HFFc6 (cell line): ENCODE measurements at regions not wholly inside any gene's neighbourhood (a gene's known extent, or its start where the extent isn't known, plus 50 kb on each side); places are given as distances from the start of the nearest gene placed in this dataset.

Experiments
- DNase-seq: peaks from one replicate; pipeline ENCODE4 v3.0.0-alpha.2; 2018
- H3K27ac Mint-ChIP-seq: 2 replicates; pipeline ENCODE4 v1.8.0; 2020; ENCODE audit warnings: mild to moderate bottlenecking, mixed read lengths
- H3K27me3 Mint-ChIP-seq: 2 replicates; pipeline ENCODE4 v1.8.0; 2021; ENCODE audit warnings: mild to moderate bottlenecking, moderate library complexity, mixed read lengths; ENCODE audit not compliant: insufficient read depth
- H3K36me3 Mint-ChIP-seq: 2 replicates; pipeline ENCODE4 v1.8.0; 2021; ENCODE audit warnings: low read depth, mixed read lengths
- H3K4me1 Mint-ChIP-seq: 2 replicates; pipeline ENCODE4 v1.8.0; 2020; ENCODE audit warnings: low read depth, mixed read lengths
- H3K4me3 Mint-ChIP-seq: 2 replicates; pipeline ENCODE4 v1.8.0; 2020; ENCODE audit warnings: mild to moderate bottlenecking, moderate library complexity, mixed read lengths
- H3K9me3 Mint-ChIP-seq: 2 replicates; pipeline ENCODE4 v1.8.0; 2020; ENCODE audit warnings: mild to moderate bottlenecking, mixed read lengths
- TF ChIP-seq, protein P1 (sequence below): fragments of 200-600 bp; sonication (generic); IDR thresholded peaks from 2 replicates; pipeline ENCODE4 v1.5.0; 2021; ENCODE audit warnings: antibody characterized with exemption, mild to moderate bottlenecking

DNA sequence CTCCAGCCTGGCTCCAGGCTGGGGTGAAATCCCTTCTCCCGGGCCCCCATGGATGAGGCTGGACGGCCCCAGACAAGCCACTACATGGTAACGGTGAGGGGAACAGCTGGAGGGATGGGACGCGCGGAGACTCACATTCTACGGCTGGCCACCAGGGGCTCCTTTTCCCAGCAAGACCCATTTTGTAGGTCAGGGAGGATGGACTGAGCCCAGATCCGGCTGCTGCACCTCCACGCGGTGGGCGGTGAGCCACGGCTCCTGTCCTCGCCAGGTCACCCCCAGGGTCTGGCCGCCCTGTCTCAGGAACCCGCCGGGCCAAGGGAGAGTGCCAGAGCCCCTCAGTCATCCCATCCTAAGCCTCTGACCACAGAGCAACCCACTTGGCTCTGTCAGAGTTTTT, 75.0 kb upstream of the ACTRT2 start:
- TF ChIP-seq, protein P1, sequence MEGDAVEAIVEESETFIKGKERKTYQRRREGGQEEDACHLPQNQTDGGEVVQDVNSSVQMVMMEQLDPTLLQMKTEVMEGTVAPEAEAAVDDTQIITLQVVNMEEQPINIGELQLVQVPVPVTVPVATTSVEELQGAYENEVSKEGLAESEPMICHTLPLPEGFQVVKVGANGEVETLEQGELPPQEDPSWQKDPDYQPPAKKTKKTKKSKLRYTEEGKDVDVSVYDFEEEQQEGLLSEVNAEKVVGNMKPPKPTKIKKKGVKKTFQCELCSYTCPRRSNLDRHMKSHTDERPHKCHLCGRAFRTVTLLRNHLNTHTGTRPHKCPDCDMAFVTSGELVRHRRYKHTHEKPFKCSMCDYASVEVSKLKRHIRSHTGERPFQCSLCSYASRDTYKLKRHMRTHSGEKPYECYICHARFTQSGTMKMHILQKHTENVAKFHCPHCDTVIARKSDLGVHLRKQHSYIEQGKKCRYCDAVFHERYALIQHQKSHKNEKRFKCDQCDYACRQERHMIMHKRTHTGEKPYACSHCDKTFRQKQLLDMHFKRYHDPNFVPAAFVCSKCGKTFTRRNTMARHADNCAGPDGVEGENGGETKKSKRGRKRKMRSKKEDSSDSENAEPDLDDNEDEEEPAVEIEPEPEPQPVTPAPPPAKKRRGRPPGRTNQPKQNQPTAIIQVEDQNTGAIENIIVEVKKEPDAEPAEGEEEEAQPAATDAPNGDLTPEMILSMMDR = no peak
- H3K9me3 Mint-ChIP-seq = peaks cover 35% of the 10 kb centered on the region
- no peak for DNase-seq
- no peaks in the 10 kb centered on the region for H3K4me1 Mint-ChIP-seq
- H3K36me3 Mint-ChIP-seq = no peaks in the 10 kb centered on the region
- no peaks in the 10 kb centered on the region; the same call in 1 of the 2 replicates for H3K27me3 Mint-ChIP-seq
- H3K27ac Mint-ChIP-seq = no peak overlapping the region
- H3K4me3 Mint-ChIP-seq = no peak overlapping the region

DNA sequence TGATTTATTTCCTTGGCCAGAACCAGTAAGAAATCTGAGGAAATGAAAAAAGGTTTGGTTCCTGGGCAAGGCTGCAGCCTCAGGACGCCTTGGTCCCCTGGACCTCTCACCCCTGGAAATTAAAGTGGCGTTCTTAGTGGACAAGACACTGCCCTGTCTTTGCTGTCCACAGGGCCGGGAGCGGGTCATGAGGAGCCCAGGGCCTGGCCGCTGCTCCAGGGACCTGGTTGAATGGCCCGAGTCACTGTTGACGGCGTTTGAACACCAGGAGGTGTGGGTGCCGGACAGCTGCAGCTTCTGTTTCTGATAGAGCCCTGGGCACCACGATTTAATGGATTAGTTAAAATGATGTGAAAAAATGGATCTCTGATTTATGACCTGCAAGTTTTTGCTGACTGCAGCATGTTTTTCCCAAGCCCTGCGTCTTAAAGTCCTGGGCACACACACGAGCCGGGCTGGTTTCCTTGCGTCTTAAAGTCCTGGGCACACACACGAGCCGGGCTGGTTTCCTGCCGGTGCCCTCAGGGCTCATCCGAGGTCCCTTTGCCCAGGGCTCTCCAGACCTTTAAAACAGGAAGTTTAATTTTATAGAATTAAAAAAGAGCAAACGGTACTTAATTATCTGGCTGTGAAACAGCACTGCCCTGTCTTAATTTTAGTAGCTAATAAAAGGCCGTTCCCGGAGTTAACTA, 74.1 kb upstream of the ACTRT2 start:
- TF ChIP-seq, protein P1 = no peak
- H3K27ac Mint-ChIP-seq = no peak overlapping the region
- DNase-seq = no peak
- no peaks in the 10 kb centered on the region for H3K4me1 Mint-ChIP-seq
- H3K27me3 Mint-ChIP-seq = no peaks in the 10 kb centered on the region; the same call in none of the 2 replicates
- peaks cover 38% of the 10 kb centered on the region for H3K9me3 Mint-ChIP-seq
- no peak overlapping the region for H3K4me3 Mint-ChIP-seq
- H3K36me3 Mint-ChIP-seq = peaks cover 4% of the 10 kb centered on the region; the same call in 1 of the 2 replicates

DNA sequence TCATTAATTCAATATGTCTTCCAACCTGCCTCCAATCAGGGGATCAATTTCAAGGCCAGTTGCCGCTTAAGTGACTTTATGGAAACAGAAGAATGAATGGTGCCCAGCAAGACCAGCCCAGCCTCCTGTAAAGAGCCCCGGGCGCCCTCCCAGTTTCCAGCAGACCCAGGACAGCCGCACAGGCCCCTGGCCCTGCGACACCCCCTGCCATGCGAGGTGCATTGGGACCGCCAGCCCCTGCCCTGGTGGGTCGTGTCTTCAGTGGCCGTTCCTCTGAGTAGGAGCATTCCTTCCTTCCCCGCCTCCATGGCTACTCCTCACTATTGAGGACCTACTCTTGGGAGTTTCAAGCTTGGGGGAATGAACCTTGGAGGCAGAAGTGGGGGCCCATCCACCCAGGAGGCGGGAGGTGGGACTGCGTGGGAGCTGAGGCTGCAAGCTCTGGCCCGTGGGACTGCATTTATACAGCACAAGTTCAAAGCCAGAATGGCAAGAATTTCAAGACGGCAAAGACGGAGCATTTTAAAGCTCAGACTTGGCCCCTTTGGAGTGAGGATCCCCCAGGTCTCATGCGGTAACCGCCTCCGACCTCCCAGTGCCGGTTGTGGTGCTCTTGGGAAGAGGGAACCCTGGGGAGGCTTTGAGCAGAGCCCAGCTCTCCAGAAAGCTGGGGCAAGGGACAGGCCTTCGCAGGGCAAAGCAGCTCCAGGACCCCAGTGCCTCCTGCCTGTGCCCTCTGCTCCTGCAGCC, 73.1 kb upstream of the ACTRT2 start:
- no peak for DNase-seq
- Mint-ChIP-seq H3K4me1 (no peaks in the 10 kb centered on the region), H3K36me3 (peaks cover 4% of the 10 kb centered on the region; the same call in 1 of the 2 replicates), H3K27ac (no peak overlapping the region), H3K27me3 (no peaks in the 10 kb centered on the region; the same call in none of the 2 replicates), H3K9me3 (peaks cover 38% of the 10 kb centered on the region), H3K4me3 (no peak overlapping the region)
- TF ChIP-seq, protein P1 = no peak

DNA sequence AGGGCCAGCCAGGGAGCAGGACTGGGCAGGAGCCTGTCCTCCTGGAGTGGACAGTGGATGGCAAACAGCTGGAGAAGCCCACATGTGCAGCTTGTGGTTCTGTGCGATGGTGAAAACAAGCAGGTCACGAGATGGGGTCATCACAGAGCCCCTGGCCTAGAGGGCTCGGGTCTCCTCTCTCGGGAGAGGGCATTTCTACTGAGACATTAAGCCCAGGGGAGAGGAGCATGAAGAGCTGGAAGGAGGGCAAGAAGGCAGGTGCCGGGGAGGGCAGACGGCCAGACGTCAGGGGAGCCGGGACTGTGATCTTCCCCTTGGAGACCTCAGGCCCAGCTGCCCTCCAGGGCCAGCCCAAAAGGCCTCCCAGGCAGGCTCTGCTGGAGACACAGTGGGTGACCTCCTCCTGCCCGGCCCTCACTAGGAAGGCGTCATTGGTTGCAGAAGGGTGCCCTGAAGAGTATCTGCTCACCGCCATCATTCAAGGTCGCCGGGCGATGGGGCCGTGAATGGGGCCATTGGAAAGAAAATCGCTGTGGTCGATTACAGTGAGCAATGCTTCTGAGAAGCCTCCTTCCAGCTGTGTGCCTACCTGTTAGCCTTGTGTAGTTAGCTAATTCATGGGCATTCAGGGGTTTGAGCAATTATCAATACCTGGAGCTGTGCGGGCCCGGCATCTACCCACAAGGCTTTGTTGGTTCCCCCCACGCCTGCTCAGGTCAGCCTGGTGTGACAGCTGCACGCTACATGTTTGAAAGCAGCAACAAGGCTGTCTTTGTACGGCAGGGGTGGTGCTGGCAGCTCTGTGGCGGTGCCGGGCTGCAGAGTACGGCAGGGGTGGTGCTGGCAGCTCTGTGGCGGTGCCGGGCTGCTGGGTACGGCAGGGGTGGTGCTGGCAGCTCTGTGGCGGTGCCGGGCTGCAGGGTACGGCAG, 72.3 kb upstream of the ACTRT2 start:
- Mint-ChIP-seq H3K9me3 (peaks cover 46% of the 10 kb centered on the region), H3K4me3 (no peak overlapping the region), H3K27me3 (no peaks in the 10 kb centered on the region; the same call in none of the 2 replicates), H3K36me3 (peaks cover 4% of the 10 kb centered on the region; the same call in 1 of the 2 replicates), H3K4me1 (no peaks in the 10 kb centered on the region), H3K27ac (no peak overlapping the region)
- no peak for DNase-seq
- TF ChIP-seq, protein P1 = no peak
